ENCODE measurements at regions not wholly inside any gene's neighbourhood (a gene's known extent, or its start where the extent isn't known, plus 50 kb on each side); places are given as distances from the start of the nearest gene placed in this dataset.

DNA sequence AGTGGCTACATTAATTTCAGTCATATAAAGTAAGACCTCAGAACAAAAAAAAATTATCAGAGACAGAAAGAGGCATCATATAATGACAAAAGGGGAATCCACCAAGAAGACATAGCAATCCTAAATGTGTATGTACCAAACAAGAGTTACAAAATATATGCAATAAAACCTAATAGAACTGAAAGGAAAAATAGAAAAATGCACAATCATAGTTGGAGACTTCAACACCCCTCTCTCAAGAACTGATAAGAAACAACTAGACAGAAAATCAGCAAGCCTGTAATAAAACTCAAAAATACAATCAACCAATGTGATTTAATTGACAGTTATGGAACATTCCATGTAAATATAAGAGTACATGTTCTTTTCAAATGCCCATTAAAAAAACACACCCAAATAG lies 61.3 kb upstream of the C16orf82 start:
- DNase-seq: no peak
- Histone ChIP-seq H3K27ac (ENCODE audit: insufficient read depth, low read length, poor library complexity, severe bottlenecking) (no peak overlapping the region), H3K9me3 (ENCODE audit: control insufficient read depth, low read length) (no peaks in the 10 kb centered on the region), H3K4me1 (ENCODE audit: control insufficient read depth, insufficient read depth, low read length, poor library complexity, severe bottlenecking) (no peaks in the 10 kb centered on the region), H3K4me3 (ENCODE audit: insufficient read depth, low read depth, low read length, poor library complexity, severe bottlenecking) (no peak overlapping the region), H3K36me3 (ENCODE audit: control insufficient read depth, insufficient read depth, low read length) (no peaks in the 10 kb centered on the region), H3K27me3 (replicated peaks; ENCODE audit: control insufficient read depth, insufficient read depth, low read length, poor library complexity, severe bottlenecking) (peaks cover 3% of the 10 kb centered on the region)

All from effector memory CD4-positive, alpha-beta T cell (primary cell).